T-helper 17 cell (primary cell): ENCODE measurements at regions not wholly inside any gene's neighbourhood (a gene's known extent, or its start where the extent isn't known, plus 50 kb on each side); places are given as distances from the start of the nearest gene placed in this dataset.

Source experiments
- ATAC-seq: fragments of 150-1000 bp; cut with Tn5 transposase; 2 replicates; pipeline ENCODE4 v1.10.0; 2021; ENCODE audit warnings: mild to moderate bottlenecking, moderate library complexity
- DNase-seq, 3 donors: peaks; one replicate each; pipeline versions ENCODE4 v3.0.0 to v3.0.0-alpha.2; 2020 to 2021
- H3K9me3 ChIP-seq: one replicate; pipeline ENCODE4 v1.7.0; 2013; ENCODE audit warnings: low read length, mild to moderate bottlenecking; ENCODE audit not compliant: control insufficient read depth, poor library complexity, severe bottlenecking
- H3K27ac Mint-ChIP-seq: one replicate; pipeline ENCODE4 v1.8.0; 2022; ENCODE audit warnings: mild to moderate bottlenecking, moderate library complexity, mixed read lengths
- H3K27me3 Mint-ChIP-seq: one replicate; pipeline ENCODE4 v1.8.0; 2022; ENCODE audit warnings: mixed read lengths
- H3K36me3 Mint-ChIP-seq: one replicate; pipeline ENCODE4 v1.8.0; 2022; ENCODE audit warnings: low read depth, mixed read lengths
- H3K4me1 Mint-ChIP-seq: one replicate; pipeline ENCODE4 v1.8.0; 2022; ENCODE audit warnings: mild to moderate bottlenecking, mixed read lengths
- H3K4me3 Mint-ChIP-seq: one replicate; pipeline ENCODE4 v1.8.0; 2022; ENCODE audit warnings: mild to moderate bottlenecking, moderate library complexity, mixed read lengths

- peaks cover 23% of the 10 kb centered on the region for H3K27me3 Mint-ChIP-seq
- H3K9me3 ChIP-seq, result no peaks in the 10 kb centered on the region
- ATAC-seq (no peak), DNase-seq (no peak)
- no peaks in the 10 kb centered on the region for H3K36me3 Mint-ChIP-seq
- peaks cover 3% of the 10 kb centered on the region for H3K4me1 Mint-ChIP-seq
- no peak overlapping the region for H3K4me3 Mint-ChIP-seq
- H3K27ac Mint-ChIP-seq, result no peak overlapping the region
Measured at GRCh38 chr2:128783896-128784295, 465.2 kb upstream of the HS6ST1 start.

GRCh38 chr2:128784626-128785306 is 466.1 kb upstream of the HS6ST1 start:
- peaks cover 3% of the 10 kb centered on the region for H3K4me1 Mint-ChIP-seq
- DNase-seq, result no peak

GRCh38 chr2:128786316-128786715 is 467.6 kb upstream of the HS6ST1 start:
- DNase-seq, result no peak
- no peak overlapping the region for H3K27ac Mint-ChIP-seq
- ATAC-seq, result no peak

More at GRCh38 chr2:128784626-128785306, 466.1 kb upstream of the HS6ST1 start:
- H3K27me3 Mint-ChIP-seq, result peaks cover 23% of the 10 kb centered on the region
- no peak overlapping the region for H3K4me3 Mint-ChIP-seq
- H3K9me3 ChIP-seq, result no peaks in the 10 kb centered on the region
- H3K27ac Mint-ChIP-seq, result no peak overlapping the region
- no peak for ATAC-seq
- H3K36me3 Mint-ChIP-seq, result no peaks in the 10 kb centered on the region

GRCh38 chr2:128786741-128787478 is 468.2 kb upstream of the HS6ST1 start:
- H3K27me3 Mint-ChIP-seq, result peaks cover 15% of the 10 kb centered on the region
- no peak for ATAC-seq
- DNase-seq, result no peak
- no peak overlapping the region for H3K27ac Mint-ChIP-seq
- peaks cover 3% of the 10 kb centered on the region for H3K4me1 Mint-ChIP-seq
- no peaks in the 10 kb centered on the region for H3K36me3 Mint-ChIP-seq
- H3K9me3 ChIP-seq, result no peaks in the 10 kb centered on the region
- H3K4me3 Mint-ChIP-seq, result no peak overlapping the region

More at GRCh38 chr2:128786316-128786715, 467.6 kb upstream of the HS6ST1 start:
- no peak overlapping the region for H3K4me3 Mint-ChIP-seq
- H3K4me1 Mint-ChIP-seq, result peaks cover 3% of the 10 kb centered on the region
- H3K27me3 Mint-ChIP-seq, result peaks cover 16% of the 10 kb centered on the region
- H3K36me3 Mint-ChIP-seq, result no peaks in the 10 kb centered on the region
- H3K9me3 ChIP-seq, result no peaks in the 10 kb centered on the region

GRCh38 chr2:128787616-128788015 is 468.9 kb upstream of the HS6ST1 start:
- ATAC-seq, result no peak

GRCh38 chr2:128788636-128789220 is 470.1 kb upstream of the HS6ST1 start:
- Mint-ChIP-seq H3K27me3 (no peaks in the 10 kb centered on the region), H3K27ac (no peak overlapping the region), H3K4me3 (no peak overlapping the region), H3K4me1 (no peaks in the 10 kb centered on the region), H3K36me3 (no peaks in the 10 kb centered on the region)
- no peak for ATAC-seq
- no peak for DNase-seq
- no peaks in the 10 kb centered on the region for H3K9me3 ChIP-seq

More at GRCh38 chr2:128787616-128788015, 468.9 kb upstream of the HS6ST1 start:
- Mint-ChIP-seq H3K36me3 (no peaks in the 10 kb centered on the region), H3K27me3 (peaks cover 8% of the 10 kb centered on the region), H3K4me3 (no peak overlapping the region), H3K27ac (no peak overlapping the region), H3K4me1 (no peaks in the 10 kb centered on the region)
- no peak for DNase-seq
- H3K9me3 ChIP-seq, result no peaks in the 10 kb centered on the region

- H3K27me3 Mint-ChIP-seq, result no peaks in the 10 kb centered on the region
- no peaks in the 10 kb centered on the region for H3K4me1 Mint-ChIP-seq
- H3K9me3 ChIP-seq, result no peaks in the 10 kb centered on the region
- no peaks in the 10 kb centered on the region for H3K36me3 Mint-ChIP-seq
- ATAC-seq (no peak), DNase-seq (no peak)
- H3K27ac Mint-ChIP-seq, result no peak overlapping the region
- H3K4me3 Mint-ChIP-seq, result no peak overlapping the region
Measured at GRCh38 chr2:128789221-128789620, 470.6 kb upstream of the HS6ST1 start.

- no peaks in the 10 kb centered on the region for H3K27me3 Mint-ChIP-seq
- no peaks in the 10 kb centered on the region for H3K9me3 ChIP-seq
- H3K4me1 Mint-ChIP-seq, result no peaks in the 10 kb centered on the region
- no peak for DNase-seq
- H3K36me3 Mint-ChIP-seq, result no peaks in the 10 kb centered on the region
- H3K4me3 Mint-ChIP-seq, result no peak overlapping the region
- no peak for ATAC-seq
- H3K27ac Mint-ChIP-seq, result no peak overlapping the region
Measured at GRCh38 chr2:128789776-128790455, 471.2 kb upstream of the HS6ST1 start.

- DNase-seq (no peak), ATAC-seq (no peak)
- no peak overlapping the region for H3K4me3 Mint-ChIP-seq
- H3K27ac Mint-ChIP-seq, result no peak overlapping the region
- no peaks in the 10 kb centered on the region for H3K36me3 Mint-ChIP-seq
- H3K9me3 ChIP-seq, result no peaks in the 10 kb centered on the region
- H3K4me1 Mint-ChIP-seq, result no peaks in the 10 kb centered on the region
- no peaks in the 10 kb centered on the region for H3K27me3 Mint-ChIP-seq
Measured at GRCh38 chr2:128790541-128791001, 471.9 kb upstream of the HS6ST1 start.

GRCh38 chr2:128791120-128791984 is 472.7 kb upstream of the HS6ST1 start:
- no peaks in the 10 kb centered on the region for H3K27me3 Mint-ChIP-seq
- DNase-seq, result no peak
- no peaks in the 10 kb centered on the region for H3K36me3 Mint-ChIP-seq
- no peaks in the 10 kb centered on the region for H3K4me1 Mint-ChIP-seq
- ATAC-seq, result no peak
- H3K9me3 ChIP-seq, result no peaks in the 10 kb centered on the region
- H3K4me3 Mint-ChIP-seq, result no peak overlapping the region
- H3K27ac Mint-ChIP-seq, result no peak overlapping the region

GRCh38 chr2:128791985-128792320 is 473.3 kb upstream of the HS6ST1 start:
- Mint-ChIP-seq H3K27ac (no peak overlapping the region), H3K4me1 (no peaks in the 10 kb centered on the region), H3K4me3 (no peak overlapping the region), H3K27me3 (no peaks in the 10 kb centered on the region), H3K36me3 (no peaks in the 10 kb centered on the region)
- no peak for ATAC-seq
- DNase-seq, result no peak
- no peaks in the 10 kb centered on the region for H3K9me3 ChIP-seq

GRCh38 chr2:128792476-128793054 is 473.9 kb upstream of the HS6ST1 start:
- no peaks in the 10 kb centered on the region for H3K9me3 ChIP-seq
- Mint-ChIP-seq H3K27me3 (no peaks in the 10 kb centered on the region), H3K27ac (no peak overlapping the region), H3K36me3 (no peaks in the 10 kb centered on the region), H3K4me1 (no peaks in the 10 kb centered on the region), H3K4me3 (no peak overlapping the region)
- no peak for DNase-seq
- ATAC-seq, result no peak
